GM19023 (cell line): ENCODE measurements at regions not wholly inside any gene's neighbourhood (a gene's known extent, or its start where the extent isn't known, plus 50 kb on each side); places are given as distances from the start of the nearest gene placed in this dataset.

Experiments used
- ATAC-seq: cut with Tn5 transposase; IDR thresholded peaks from one replicate; pipeline ENCODE4 v1.9.1; 2021; ENCODE audit warnings: mild to moderate bottlenecking, moderate library complexity; ENCODE audit not compliant: unreplicated experiment

DNA sequence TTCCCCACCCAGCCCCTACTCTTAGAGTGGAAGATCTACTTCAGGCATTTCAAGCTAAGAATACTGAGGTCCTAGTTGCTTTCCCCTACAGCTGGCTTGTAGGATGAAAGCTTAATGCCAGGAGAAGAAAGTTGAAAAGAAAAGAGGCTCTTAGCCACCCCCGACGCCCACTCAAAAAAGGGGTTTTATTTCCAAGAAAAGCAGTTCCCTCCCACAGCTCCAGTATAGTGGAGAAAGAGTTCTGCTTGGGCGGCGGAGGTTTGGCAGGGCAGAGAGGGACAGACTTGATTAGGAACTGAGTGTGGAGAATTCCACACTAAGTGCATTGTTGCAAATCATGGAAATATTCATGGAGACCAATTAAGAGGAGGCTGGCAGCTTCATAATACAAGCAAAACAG is 470.9 kb downstream of the ETS1 start:
- no peak for ATAC-seq

GRCh38 chr11:128105950-128106349 is 481.4 kb downstream of the ETS1 start:
- ATAC-seq, result no peak

GRCh38 chr11:128105511-128105910 is 481.8 kb downstream of the ETS1 start:
- no peak for ATAC-seq

DNA sequence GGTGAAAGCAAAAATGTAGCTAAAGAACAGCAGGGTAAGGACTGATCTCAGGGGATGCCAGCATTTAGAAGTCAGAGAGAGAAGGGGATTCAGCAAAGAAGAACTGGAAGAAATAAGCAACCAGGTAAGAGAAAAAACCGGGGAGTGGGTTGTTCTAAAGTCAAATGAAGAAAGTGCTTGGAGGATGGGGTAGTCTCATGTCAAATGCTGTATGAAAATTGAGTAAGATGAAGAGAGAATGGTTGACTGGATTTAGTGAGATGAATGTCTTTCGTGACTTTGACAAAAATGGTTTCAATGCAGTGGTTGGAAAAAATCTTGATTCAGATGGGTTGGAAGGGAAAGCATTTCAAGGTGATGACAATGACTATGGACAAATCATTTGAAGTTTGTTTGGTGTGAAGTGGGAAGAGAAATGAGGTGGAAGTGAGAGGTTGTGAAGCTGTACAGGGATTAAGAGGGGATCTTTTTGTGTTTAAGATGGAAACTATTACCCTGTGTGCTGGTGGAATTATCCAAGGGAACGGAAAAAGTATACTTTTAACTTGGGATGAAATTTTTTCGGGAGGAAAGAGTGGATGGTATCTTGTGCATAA is 484.0 kb downstream of the ETS1 start:
- ATAC-seq, result no peak

DNA sequence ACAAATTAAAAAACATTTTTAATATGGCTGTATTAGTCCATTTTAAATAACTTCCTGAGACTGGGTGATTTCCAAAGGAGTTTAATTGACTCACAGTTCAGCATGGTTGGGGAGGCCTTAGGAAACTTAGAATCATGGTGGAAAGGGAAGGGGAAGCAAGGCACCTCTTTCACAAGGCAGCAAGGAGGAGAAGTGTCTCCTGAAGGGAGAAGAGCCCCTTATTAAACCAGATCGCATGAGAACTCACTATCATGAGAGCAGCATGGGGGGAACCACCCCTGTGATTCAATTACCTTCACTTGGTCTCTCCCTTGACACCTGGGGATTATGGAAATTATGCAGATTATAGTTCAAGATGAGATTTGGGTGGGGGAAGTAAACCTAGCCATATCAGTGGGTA is 488.6 kb downstream of the ETS1 start:
- ATAC-seq, result no peak

DNA sequence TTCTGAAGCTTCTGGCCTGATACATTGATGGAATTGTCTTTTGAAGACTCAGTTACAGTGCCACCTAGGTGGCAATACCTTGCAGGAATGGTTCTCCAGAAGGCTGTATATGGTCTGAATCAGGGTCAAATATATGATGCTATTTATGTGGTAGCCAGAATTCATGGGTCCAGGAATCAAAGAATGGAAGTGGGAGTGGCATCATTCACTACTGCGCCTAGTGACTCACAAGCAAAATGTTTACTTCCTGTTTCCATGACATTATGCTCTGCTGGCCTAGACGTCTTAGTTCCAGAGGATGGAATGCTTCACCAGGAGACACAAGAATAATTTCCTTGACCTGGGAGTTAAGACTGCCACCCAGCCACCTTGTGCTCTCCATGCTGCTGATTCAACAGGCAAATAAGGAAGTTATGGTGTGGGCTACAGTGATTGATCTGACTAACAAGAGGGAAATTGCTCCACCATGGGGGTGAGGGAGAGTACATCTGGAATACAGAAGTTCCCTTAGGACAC is 491.8 kb downstream of the ETS1 start:
- ATAC-seq, result no peak

GRCh38 chr11:128093689-128094088 is 493.7 kb downstream of the ETS1 start:
- no peak for ATAC-seq

- no peak for ATAC-seq
Measured at GRCh38 chr11:128089962-128090361, 497.4 kb downstream of the ETS1 start.

- no peak for ATAC-seq
Measured at GRCh38 chr11:128086794-128087193, 500.6 kb downstream of the ETS1 start.

DNA sequence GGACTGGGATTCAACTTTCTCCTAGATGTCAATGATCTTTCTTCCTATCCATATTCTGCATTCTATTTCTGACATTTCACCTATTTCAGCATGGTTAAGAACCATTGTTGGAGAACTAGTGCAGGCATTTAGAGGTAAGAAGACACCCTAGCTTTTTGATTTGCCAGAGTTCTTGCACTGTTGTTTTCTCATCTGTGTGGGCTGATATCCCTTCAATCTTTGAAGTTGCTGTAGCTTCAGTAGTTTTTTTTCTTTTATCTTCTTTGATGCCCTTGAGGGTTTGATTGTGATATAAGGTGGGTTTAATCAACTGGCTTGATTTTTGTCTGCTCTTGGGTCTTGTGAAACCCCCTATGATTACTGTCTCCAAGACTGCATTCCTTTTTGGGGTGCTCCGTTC is 502.1 kb downstream of the ETS1 start:
- no peak for ATAC-seq

GRCh38 chr11:128082574-128082973 is 504.8 kb downstream of the ETS1 start:
- no peak for ATAC-seq

GRCh38 chr11:128069665-128070064 is 517.7 kb downstream of the ETS1 start:
- no peak for ATAC-seq

DNA sequence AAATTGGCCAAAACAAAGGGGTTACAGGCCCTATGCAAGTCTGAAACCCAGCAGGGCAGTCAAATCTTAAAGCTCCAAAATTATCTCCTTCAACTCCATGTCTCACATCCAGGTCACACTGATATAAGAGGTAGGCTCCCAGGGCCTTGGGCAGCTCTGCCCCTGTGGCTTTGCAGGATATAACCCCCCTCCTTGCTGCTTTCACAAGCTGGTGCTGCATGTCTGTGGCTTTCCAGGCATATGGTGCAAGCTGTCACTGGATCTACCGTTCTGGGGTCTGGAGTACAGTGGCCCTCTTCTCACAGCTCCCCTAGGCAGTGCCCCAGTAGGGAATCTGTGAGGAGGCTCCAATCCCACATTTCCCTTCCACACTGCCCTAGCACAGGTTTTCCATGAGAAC is 519.6 kb downstream of the ETS1 start:
- ATAC-seq, result no peak

DNA sequence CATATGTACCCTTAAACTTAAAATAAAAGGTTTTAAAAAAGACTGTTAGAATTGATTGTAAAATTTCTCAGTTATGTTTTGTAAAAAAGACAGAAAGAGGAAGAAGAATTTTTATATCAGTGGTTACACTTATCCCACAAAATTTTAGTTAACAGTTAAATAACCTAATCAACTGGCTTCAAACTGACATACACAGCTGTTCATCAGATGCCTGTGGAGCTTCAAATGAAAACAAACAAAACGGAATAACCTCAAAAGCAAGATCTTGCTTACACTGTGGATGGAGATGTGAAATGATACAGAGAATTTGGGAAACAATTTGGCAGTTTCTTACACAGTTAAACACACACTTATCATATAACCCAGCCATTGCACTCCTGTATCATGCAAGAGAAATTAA is 521.0 kb downstream of the ETS1 start:
- ATAC-seq, result no peak

GRCh38 chr11:128061281-128061871 is 526.0 kb downstream of the ETS1 start:
- no peak for ATAC-seq

- no peak for ATAC-seq
Measured at GRCh38 chr11:128058580-128059208, 528.7 kb downstream of the ETS1 start.

DNA sequence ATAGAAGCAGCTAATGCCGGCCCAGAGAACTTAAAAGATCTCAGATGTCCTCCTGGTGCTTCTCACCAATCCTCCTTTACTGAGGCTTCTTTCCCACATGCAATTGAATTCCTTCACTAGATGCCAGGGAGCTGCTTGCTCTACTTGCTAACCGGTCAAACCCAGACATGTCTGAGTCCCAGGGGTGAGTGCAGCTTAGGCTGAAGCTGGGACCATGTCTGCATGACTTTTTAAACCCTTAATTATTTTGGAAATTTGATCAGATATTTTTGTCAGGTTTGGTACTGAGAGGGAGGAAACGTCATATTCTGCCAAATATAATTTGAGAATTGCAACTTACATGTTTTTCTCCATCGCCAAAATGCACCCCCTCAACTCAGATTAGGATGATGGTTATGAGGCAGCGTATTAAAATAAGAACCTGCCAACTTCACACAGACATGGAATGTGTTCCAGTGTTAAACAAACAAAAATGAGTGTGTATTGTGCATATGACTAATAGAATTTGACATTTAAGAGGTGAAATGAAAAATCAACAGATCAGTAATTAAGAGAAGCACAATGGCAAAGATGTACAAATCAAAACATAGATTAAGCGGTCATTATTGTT is 529.5 kb downstream of the ETS1 start:
- no peak for ATAC-seq

GRCh38 chr11:128055576-128056217 is 531.7 kb downstream of the ETS1 start:
- ATAC-seq, result no peak

DNA sequence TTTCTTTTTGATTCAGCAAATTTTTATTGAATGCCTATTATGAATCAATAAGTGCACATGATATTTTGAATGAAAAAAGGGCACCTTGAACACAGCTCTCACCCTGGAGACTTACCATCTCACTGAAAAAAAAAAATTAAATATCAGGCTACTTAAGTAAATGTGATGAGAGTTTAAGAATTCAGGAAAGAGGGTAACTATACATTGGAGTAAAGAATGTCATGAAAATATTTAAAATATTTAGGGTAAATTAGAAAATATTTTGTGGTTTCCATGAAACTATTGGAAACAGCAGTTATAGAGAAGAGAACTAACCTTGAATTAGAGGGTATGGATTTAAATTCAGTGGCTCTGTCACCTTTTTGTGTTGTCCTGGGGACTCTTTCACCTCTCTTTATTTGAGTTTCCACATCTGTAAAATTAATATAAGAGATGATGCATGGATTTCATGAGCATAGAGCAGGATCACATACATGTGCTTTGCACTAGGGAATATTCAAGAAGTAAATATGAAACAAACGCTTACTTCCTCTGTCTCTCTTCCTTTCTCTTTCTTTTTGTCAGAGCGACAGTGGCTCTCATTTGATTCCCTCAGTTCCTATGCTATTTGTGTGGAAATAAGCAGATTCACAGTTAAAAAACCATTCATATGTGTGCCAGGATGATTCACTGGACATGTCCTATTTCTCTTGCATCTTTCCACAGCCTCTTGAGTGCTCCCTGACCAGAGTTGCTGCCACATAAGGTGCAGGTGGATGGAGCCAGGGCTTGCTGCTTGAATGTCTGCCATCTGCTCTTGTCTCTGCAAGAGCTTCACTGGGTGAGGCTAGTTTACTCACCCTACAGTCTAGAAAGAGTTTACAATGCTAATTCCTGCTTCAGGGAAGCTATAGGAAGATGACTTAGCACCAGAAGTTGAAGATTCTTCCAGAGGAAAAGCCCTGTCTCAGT is 533.1 kb downstream of the ETS1 start:
- peak; percentile 74 for ATAC-seq

GRCh38 chr11:128052912-128053641 is 534.3 kb downstream of the ETS1 start:
- no peak for ATAC-seq
